HepG2 (cell line): ENCODE measurements at regions not wholly inside any gene's neighbourhood (a gene's known extent, or its start where the extent isn't known, plus 50 kb on each side); places are given as distances from the start of the nearest gene placed in this dataset.

Experiments
- ATAC-seq: fragments of 200-7000 bp; cut with Tn5 transposase; 3 replicates; pipeline ENCODE4 v1.9.1; 2020; ENCODE audit warnings: mild to moderate bottlenecking, moderate library complexity
- BruUV-seq: library from RNA; stranded (reverse); fragments of 400-500 nt; replicated peaks from 2 replicates; lab custom pipeline; 2021; lab: Mats Ljungman, UMichigan
- CTCF ChIA-PET: fragments of 300-600 bp; formaldehyde crosslinking; extraction: SDS; loops from one replicate; lab custom pipeline; 2021; ENCODE audit warnings: low total read pairs, inconsistent platforms, low intra/inter-chr PET ratio; lab: Yijun Ruan, JAX
- POLR2A ChIA-PET: fragments of 350-600 bp; sonication (Branson Sonifier 250); formaldehyde crosslinking; loops from one replicate; lab custom pipeline; 2020; ENCODE audit warnings: antibody characterized with exemption, inconsistent platforms; lab: Yijun Ruan, JAX
- DNase-seq: peaks from one replicate; pipeline ENCODE4 v3.0.0-alpha.2; 2015; ENCODE audit warnings: low spot score
- FAIRE-seq: peaks from 3 replicates; lab custom pipeline; 2011; peaks lifted over from hg19 to GRCh38; lab: Jason Lieb, UNC
- H2AFZ ChIP-seq: one replicate; pipeline ENCODE4 v1.6.1; 2011; ENCODE audit warnings: low read length, inconsistent platforms
- H3K27ac ChIP-seq: fragments of 300-600 bp; 3 replicates; pipeline ENCODE4 v1.8.0; 2011; ENCODE audit warnings: mixed run types, mild to moderate bottlenecking, mixed read lengths, low read length, inconsistent platforms; ENCODE audit not compliant: insufficient read depth; ENCODE audit errors: extremely low read length
- H3K27me3 ChIP-seq, 2 experiments: fragments of 200-600 bp in 1 of 2; 2 replicates in 1 of 2; 3 replicates in 1 of 2; pipeline versions ENCODE4 v1.6.0 to v1.8.0; 2011; ENCODE audit warnings: low read length in 2 of 2, mild to moderate bottlenecking in 2 of 2, moderate library complexity in 2 of 2, inconsistent platforms in 1 of 2; ENCODE audit not compliant: insufficient read depth in 2 of 2, control insufficient read depth in 1 of 2
- H3K36me3 ChIP-seq, 2 experiments: fragments of 200-600 bp in 1 of 2; replicated peaks in 1 of 2; 2 replicates in 1 of 2; 3 replicates in 1 of 2; pipeline versions ENCODE4 v1.5.1 to v1.8.0; 2011; ENCODE audit warnings: low read length in 2 of 2, inconsistent platforms in 1 of 2; ENCODE audit not compliant: insufficient read depth in 2 of 2, control insufficient read depth in 1 of 2
- H3K4me1 ChIP-seq: 2 replicates; pipeline ENCODE4 v1.5.1; 2012; ENCODE audit warnings: low read length, inconsistent platforms; ENCODE audit not compliant: insufficient read depth
- H3K4me2 ChIP-seq: 2 replicates; pipeline ENCODE4 v1.6.0; 2011; ENCODE audit warnings: low read depth, low read length, inconsistent platforms
- H3K4me3 ChIP-seq, 3 experiments: fragments of 200-600 bp in 1 of 3; sonication (generic), shearing (Covaris generic) in 1 of 3; replicated peaks in 1 of 3; 2 replicates each; pipeline ENCODE4 v1.5.1; 2011 to 2016; ENCODE audit warnings: low read length in 3 of 3, inconsistent platforms in 2 of 3, low read depth in 2 of 3, mild to moderate bottlenecking in 2 of 3, control low read depth in 1 of 3, mixed read lengths in 1 of 3; ENCODE audit not compliant: insufficient read depth in 1 of 3
- H3K79me2 ChIP-seq: one replicate; pipeline ENCODE4 v1.6.1; 2011; ENCODE audit warnings: low read length, inconsistent platforms; ENCODE audit not compliant: insufficient read depth
- H3K9ac ChIP-seq: 2 replicates; pipeline ENCODE4 v1.6.0; 2011; ENCODE audit warnings: mild to moderate bottlenecking, low read depth, low read length, inconsistent platforms; ENCODE audit not compliant: insufficient read depth
- H3K9me3 ChIP-seq: 2 replicates; pipeline ENCODE4 v1.5.1; 2012; ENCODE audit warnings: mild to moderate bottlenecking, low read length
- H4K20me1 ChIP-seq: 2 replicates; pipeline ENCODE4 v1.6.0; 2011; ENCODE audit warnings: inconsistent platforms, mild to moderate bottlenecking, low read length, moderate library complexity; ENCODE audit not compliant: insufficient read depth
- CAMTA2 ChIP-seq: sonication (generic); formaldehyde crosslinking; IDR thresholded peaks from 2 replicates; pipeline ENCODE4 v1.4.0; 2020; ENCODE audit warnings: mild to moderate bottlenecking, missing genetic modification reagents, borderline replicate concordance
- CSRNP2 ChIP-seq: sonication (generic); formaldehyde crosslinking; conservative IDR thresholded peaks from 2 replicates; pipeline ENCODE4 v1.8.0; 2022; ENCODE audit warnings: low read depth, missing genetic modification reagents
- DMAP1 ChIP-seq: IDR thresholded peaks from 2 replicates; pipeline ENCODE4 v1.6.1; 2016
- DRAP1 ChIP-seq: IDR thresholded peaks from 2 replicates; pipeline ENCODE4 v1.6.1; 2016; ENCODE audit warnings: missing genetic modification reagents, missing compliant biosample characterization
- E2F5 ChIP-seq: sonication (generic); formaldehyde crosslinking; conservative IDR thresholded peaks from 2 replicates; pipeline ENCODE4 v1.4.0; 2020; ENCODE audit warnings: missing genetic modification reagents
- EED ChIP-seq: sonication (generic); formaldehyde crosslinking; IDR thresholded peaks from 2 replicates; pipeline ENCODE4 v1.5.0; 2020; ENCODE audit warnings: mild to moderate bottlenecking, missing genetic modification reagents
- MATR3 ChIP-seq: sonication (generic); formaldehyde crosslinking; IDR thresholded peaks from 2 replicates; pipeline ENCODE4 v1.4.0; 2020; ENCODE audit warnings: missing genetic modification reagents
- NR2F1 ChIP-seq, 2 experiments: fragments of 450-650 bp in 1 of 2; formaldehyde crosslinking in 1 of 2; IDR thresholded peaks; 2 replicates each; pipeline versions ENCODE4 v1.5.0 to v1.6.1; 2016 to 2020; ENCODE audit warnings: mild to moderate bottlenecking in 1 of 2, missing compliant biosample characterization in 1 of 2, missing genetic modification reagents in 1 of 2, moderate library complexity in 1 of 2
- REXO4 ChIP-seq: sonication (generic); formaldehyde crosslinking; IDR thresholded peaks from 2 replicates; pipeline ENCODE4 v1.8.0; 2022; ENCODE audit warnings: missing genetic modification reagents, mild to moderate bottlenecking, borderline replicate concordance
- SP5 ChIP-seq: IDR thresholded peaks from 2 replicates; pipeline ENCODE4 v1.6.1; 2016; ENCODE audit warnings: low read depth, borderline replicate concordance
- YEATS2 ChIP-seq: sonication (generic); formaldehyde crosslinking; IDR thresholded peaks from 2 replicates; pipeline ENCODE4 v1.4.0; 2020; ENCODE audit warnings: missing genetic modification reagents, borderline replicate concordance
- ZFP37 ChIP-seq: sonication (generic); formaldehyde crosslinking; IDR thresholded peaks from 2 replicates; pipeline ENCODE4 v1.4.0; 2020; ENCODE audit warnings: missing genetic modification reagents, borderline replicate concordance
- ZNF546 ChIP-seq: sonication (generic); formaldehyde crosslinking; conservative IDR thresholded peaks from 2 replicates; pipeline ENCODE4 v1.8.1; 2023; ENCODE audit warnings: mild to moderate bottlenecking, missing genetic modification reagents
- ZNF678 ChIP-seq: sonication (generic); formaldehyde crosslinking; IDR thresholded peaks from 2 replicates; pipeline ENCODE4 v1.4.0; 2020; ENCODE audit warnings: mild to moderate bottlenecking, missing genetic modification reagents
- ZNF737 ChIP-seq: sonication (generic); formaldehyde crosslinking; IDR thresholded peaks from 2 replicates; pipeline ENCODE4 v1.5.0; 2020; ENCODE audit warnings: missing genetic modification reagents, mild to moderate bottlenecking, borderline replicate concordance
- WGBS: methylation state at CpG from one replicate; pipeline ENCODE4 v1.1.6; 2017; ENCODE audit warnings: low lambda C conversion rate; 5-methylcytosine and 5-hydroxymethylcytosine counted together
- in situ Hi-C: cut with HindIII; loops from 2 replicates; pipeline ENCODE4 v1.10.0; 2017; ENCODE audit warnings: low pct_unique_long_range_greater_than_20kb; ENCODE audit not compliant: extremely low pct_ligation_motif_present
- intact Hi-C: fragments of 100-400 bp; cut with micrococcal nuclease; formaldehyde crosslinking; loops from one replicate; pipeline ENCODE4 v1.10.0; 2022; ENCODE audit not compliant: unreplicated experiment
- TF ChIP-seq, protein P1 (sequence below): sonication (generic); formaldehyde crosslinking; IDR thresholded peaks from 2 replicates; pipeline ENCODE4 v1.4.0; 2020; ENCODE audit warnings: missing genetic modification reagents, borderline replicate concordance

- H3K4me2 ChIP-seq, result no peak overlapping the region
- H3K9me3 ChIP-seq, result peaks cover 5% of the 10 kb centered on the region; the same call in 1 of the 2 replicates
- peaks cover 3% of the 10 kb centered on the region; the same call in 1 of the 2 replicates for H4K20me1 ChIP-seq
- POLR2A ChIA-PET, result no interaction called here
- peaks cover 7% of the 10 kb centered on the region; the same call in 1 of the 2 replicates for H3K4me1 ChIP-seq
- BruUV-seq, result no TSS peak
- peaks cover 5 to 31% of the 10 kb centered on the region in 2 experiments; a peak in 3 of 5 replicates for H3K27me3 ChIP-seq
- in situ Hi-C loops (no loop called here), intact Hi-C loops (no loop called here)
- no peak overlapping the region for H3K9ac ChIP-seq
- CTCF ChIA-PET, result no interaction called here
- no peak overlapping the region for H3K4me3 ChIP-seq
- H3K79me2 ChIP-seq, result no peaks in the 10 kb centered on the region
- ATAC-seq (no peak), DNase-seq (no peak), FAIRE-seq (no peak)
- H3K27ac ChIP-seq, result no peak overlapping the region
- WGBS, result 5% methylated on average over 2 of the region's 2 CpGs
- no peak overlapping the region for H2AFZ ChIP-seq
- no peaks in the 10 kb centered on the region for H3K36me3 ChIP-seq
- TF ChIP-seq CAMTA2 (CRISPR knock-in tag) (no peak), ZNF546 (CRISPR knock-in tag) (no peak), DMAP1 (CRISPR knock-in tag) (no peak), EED (no peak), YEATS2 (no peak), CSRNP2 (CRISPR knock-in tag) (no peak), NR2F1 (CRISPR knock-in tag; IDR thresholded peaks at IDR 0.05) (no peak), MATR3 (CRISPR knock-in tag) (no peak), SP5 (CRISPR knock-in tag) (no peak), E2F5 (no peak), ZNF678 (CRISPR knock-in tag) (no peak), DRAP1 (CRISPR knock-in tag) (no peak), REXO4 (CRISPR knock-in tag) (no peak), ZFP37 (no peak), ZNF737 (CRISPR knock-in tag) (no peak)
- TF ChIP-seq, protein P1, sequence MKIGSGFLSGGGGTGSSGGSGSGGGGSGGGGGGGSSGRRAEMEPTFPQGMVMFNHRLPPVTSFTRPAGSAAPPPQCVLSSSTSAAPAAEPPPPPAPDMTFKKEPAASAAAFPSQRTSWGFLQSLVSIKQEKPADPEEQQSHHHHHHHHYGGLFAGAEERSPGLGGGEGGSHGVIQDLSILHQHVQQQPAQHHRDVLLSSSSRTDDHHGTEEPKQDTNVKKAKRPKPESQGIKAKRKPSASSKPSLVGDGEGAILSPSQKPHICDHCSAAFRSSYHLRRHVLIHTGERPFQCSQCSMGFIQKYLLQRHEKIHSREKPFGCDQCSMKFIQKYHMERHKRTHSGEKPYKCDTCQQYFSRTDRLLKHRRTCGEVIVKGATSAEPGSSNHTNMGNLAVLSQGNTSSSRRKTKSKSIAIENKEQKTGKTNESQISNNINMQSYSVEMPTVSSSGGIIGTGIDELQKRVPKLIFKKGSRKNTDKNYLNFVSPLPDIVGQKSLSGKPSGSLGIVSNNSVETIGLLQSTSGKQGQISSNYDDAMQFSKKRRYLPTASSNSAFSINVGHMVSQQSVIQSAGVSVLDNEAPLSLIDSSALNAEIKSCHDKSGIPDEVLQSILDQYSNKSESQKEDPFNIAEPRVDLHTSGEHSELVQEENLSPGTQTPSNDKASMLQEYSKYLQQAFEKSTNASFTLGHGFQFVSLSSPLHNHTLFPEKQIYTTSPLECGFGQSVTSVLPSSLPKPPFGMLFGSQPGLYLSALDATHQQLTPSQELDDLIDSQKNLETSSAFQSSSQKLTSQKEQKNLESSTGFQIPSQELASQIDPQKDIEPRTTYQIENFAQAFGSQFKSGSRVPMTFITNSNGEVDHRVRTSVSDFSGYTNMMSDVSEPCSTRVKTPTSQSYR (CRISPR knock-in tag), result no peak
Measured at GRCh38 chr2:239523954-239524330, 123.1 kb upstream of the HDAC4 start.
